HL-60/S4 (cell line): ENCODE measurements at regions not wholly inside any gene's neighbourhood (a gene's known extent, or its start where the extent isn't known, plus 50 kb on each side); places are given as distances from the start of the nearest gene placed in this dataset.

ENCODE experiments used
- in situ Hi-C: fragments of 300-500 bp; cut with MboI; formaldehyde crosslinking; loops from 2 replicates; pipeline ENCODE4 v1.14.3; 2022; ENCODE audit warnings: low sequenced_read_pairs

- in situ Hi-C loops = no loop called here
Observed at GRCh38 chr18:2254977-2255376, 316.3 kb downstream of the METTL4 start.

DNA sequence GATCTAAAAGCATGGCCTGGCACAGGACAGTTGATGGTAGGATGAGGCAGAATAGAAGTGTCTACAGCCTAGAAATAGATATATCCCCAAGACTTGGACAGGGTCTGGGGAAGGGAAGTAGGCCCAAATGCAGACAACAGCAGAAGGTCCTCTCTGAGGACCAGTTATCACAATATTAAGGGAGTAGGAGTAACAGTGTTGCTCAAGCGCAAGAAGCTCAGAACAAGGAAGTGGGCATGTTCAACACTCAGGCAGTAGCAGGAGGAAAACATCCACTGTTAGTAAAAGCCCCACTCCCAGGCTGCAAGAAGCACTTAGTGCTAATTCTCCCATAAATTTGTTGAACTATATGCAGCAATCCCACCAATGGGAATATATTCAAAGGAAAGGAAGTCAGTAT, 314.7 kb downstream of the METTL4 start:
- in situ Hi-C loops = no loop called here

DNA sequence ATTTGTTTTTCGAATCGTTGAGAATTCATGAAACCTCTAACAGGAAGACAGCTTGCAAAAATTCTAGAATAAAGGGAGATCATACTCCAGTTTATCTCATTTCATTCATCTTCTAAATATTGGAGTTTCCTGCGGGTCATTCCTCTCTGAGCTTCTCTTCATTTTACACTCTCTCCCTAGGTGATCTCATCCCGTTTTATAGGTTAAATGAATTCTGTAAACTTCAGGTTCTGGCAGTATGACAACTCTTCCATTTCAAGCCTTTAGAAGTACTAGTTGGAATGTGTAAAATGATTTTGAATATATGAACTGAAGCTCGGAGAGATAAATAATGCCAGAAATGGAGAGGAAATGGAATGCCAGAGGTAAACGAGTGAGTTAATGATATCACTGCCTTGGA, 312.4 kb downstream of the METTL4 start:
- in situ Hi-C loops = no loop called here

GRCh38 chr18:2263303-2263890, 307.9 kb downstream of the METTL4 start:
- in situ Hi-C loops = no loop called here

- in situ Hi-C loops = no loop called here
Observed at GRCh38 chr18:2274613-2275012, 296.7 kb downstream of the METTL4 start.

DNA sequence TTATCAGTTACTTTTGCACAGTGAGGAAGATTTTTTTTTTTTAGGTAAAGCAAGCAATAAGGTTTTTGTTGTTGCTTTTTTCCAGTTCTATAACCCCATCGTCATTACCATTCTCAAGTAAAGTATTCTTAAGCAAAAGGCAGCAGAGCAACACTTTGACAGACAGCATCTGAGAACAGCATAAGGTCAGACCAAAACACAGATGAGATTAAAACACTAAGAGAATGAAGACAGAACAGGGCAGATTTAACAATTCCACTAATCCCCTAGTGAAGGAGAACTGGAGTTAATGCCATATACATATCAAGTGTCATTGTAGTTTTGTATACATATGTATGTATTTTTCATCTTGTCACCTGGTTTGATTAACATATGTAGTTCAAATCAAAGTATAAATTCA, 290.2 kb downstream of the METTL4 start:
- in situ Hi-C loops = no loop called here

DNA sequence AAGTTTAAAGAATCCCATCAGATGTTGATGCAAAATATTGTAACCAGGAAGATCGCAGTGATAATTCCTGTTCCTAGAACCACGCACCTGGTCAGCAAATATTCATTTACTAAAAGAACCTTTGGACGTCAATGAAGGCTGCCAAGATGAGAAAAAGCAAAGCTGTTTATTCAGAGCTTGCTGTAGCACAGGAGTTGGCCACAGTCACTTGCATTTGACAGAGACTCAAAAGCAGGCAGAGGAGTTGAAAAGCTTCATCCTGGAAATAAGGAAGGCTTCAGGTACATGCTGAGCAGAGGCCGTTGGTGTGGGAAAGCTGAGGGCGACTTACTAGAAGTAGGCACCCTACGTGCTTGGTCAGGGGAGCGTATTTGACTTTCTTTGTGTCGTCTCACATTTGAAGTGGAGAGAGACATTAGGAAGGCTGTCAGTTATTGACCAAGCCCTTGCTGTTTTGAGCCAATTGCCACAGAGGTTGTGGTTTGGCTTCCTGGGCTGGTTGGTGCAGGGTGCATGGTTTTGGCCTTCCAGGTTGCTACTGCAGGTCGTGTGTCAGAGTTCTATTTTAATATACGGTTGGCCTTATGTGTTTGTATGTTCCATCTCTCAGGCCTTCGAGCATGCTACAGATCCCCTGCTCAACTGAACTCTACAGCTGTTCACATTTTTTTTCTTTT, 289.6 kb downstream of the METTL4 start:
- in situ Hi-C loops = no loop called here

DNA sequence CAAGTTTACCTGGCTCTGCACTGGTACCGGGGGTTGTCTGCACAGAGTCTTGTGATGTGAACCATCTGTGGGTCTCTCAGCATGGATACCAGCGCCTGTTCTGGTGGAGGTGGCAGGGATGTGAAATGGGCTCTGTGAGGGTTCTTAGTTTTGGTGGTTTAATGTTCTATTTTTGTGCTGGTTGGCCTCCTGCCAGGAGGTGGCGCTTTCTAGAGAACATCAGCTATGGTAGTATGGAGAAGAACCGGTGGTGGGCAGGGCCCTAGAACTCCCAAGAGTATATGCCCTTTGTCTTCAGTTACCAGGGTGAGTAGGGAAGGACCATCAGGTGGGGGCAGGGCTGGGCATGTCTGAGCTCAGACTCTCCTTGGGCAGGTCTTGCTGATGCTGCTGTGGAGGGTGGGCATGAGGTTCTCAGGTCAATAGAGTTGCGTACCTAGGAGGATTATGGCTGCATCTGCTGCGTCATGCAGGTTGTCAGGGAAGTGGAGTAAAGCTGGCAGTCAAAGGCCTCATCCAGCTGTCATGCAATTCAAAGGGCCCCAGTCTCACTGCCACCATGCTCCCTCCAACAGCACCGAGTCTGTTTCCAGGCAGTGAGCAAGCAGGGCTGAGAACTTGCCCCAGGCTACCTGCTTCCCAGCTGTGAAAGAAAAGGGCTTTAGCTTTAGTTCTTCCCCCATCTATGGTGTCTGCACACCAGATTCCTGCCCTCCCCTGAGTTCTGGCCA, 278.0 kb downstream of the METTL4 start:
- in situ Hi-C loops = no loop called here

DNA sequence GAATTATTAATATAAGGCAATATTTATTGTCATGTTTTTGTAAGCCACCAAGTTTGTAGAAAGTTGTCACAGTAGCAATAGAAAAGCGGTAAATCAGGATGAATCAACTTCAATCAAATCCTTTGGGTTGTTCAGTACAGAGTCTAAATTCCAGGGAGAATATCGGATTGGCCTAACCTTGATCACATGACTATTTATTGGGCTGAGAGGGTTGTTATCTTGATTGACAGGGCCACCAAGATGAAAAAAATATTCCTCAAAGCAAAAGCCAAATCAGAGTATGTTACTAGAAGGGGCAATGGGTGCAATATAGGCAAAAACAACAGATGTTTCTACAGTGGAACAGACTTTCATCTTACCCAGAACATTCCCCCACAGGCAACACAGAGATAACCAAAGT, 270.0 kb downstream of the METTL4 start:
- in situ Hi-C loops = no loop called here

DNA sequence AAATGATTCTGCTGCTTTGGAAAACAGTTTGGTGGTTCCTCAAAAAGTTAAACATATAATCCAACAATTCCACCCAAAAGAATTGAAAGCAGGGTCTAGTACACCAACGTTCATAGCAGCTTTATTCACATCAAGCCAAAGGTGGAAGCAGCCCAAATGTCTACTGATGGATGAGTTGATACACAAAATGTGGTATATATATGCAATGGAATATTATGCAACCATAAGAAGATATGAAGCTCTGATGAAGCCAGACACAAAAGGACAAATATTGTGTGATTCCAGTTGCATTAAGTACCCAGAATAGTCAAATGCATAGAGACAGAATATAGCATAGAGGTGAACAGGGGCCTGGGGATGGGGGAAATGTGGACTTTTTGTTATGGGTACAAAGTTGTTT, 269.3 kb downstream of the METTL4 start:
- in situ Hi-C loops = no loop called here

DNA sequence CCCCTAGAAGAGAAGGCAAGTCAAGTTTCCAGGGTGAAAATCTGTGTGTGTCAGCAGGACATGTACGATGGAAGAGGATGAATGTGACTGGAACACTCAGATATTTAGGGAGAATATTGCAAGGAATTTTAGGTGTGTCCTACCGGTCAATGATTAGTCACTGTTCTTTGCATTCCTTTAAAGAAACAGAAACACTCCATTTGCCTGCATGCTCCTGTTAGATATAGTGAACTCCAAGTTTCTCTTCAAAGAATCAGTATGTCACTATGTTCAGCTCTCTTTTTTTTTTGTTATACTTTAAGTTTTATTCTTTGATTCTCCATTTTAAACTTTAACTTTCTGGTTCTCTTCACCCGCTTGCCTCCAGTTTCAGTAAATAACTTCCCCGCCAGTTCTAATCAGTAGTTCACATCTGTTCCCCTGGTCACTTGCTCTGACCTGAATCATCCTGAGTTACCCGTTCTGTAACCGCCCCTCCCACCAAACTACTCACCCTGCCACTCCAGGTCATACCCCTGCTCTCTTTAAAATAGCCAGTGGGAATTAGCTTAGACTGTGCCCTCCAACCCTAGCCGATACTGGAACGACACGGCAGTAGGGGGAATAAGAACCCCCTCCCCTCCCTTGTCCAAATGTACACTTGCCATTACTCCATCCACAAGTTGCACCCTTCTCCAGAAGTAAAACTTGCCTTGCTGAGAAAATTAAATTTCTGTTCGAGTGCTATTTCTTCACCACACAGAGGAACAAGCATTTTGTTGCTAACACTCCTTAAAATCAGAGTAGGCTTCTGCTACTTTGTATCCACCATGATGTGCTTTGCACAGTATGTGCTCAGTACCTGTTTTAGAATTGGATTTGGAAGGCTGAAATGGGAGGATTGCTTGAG, 268.4 kb downstream of the METTL4 start:
- in situ Hi-C loops = no loop called here

DNA sequence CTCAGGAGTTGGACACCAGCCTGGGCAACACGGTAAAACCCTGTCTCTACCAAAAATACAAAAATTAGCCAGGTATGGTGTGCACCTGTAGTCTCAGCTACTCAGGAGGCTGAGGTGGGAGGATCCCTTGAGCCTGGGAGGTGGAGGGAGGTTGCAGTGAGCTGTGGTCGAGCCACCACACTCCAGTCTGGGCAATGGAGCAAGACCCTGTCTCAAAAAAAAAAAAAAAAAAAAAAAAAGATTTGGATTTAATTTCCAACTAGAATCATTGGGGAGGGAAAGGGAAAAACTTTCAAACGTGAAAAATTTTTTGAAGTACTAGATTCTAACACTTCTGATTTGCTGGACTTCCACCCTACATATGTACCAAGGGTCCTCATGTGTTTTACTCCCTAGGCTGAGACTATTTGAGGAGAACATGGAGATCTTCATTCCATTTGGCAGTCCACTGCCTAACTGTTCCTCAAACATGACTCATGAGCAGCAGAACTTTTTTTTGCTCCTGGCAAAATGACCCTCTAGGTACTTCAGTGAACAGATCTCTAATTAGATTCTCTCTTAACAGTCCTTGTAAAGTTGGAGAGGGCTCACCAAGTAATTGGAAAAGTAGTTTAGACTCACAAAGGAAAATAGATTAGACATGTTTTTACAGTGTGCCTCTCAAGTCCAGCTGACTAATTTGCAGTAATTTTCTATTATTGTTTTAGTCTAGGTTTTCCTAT, 267.6 kb downstream of the METTL4 start:
- in situ Hi-C loops = no loop called here

DNA sequence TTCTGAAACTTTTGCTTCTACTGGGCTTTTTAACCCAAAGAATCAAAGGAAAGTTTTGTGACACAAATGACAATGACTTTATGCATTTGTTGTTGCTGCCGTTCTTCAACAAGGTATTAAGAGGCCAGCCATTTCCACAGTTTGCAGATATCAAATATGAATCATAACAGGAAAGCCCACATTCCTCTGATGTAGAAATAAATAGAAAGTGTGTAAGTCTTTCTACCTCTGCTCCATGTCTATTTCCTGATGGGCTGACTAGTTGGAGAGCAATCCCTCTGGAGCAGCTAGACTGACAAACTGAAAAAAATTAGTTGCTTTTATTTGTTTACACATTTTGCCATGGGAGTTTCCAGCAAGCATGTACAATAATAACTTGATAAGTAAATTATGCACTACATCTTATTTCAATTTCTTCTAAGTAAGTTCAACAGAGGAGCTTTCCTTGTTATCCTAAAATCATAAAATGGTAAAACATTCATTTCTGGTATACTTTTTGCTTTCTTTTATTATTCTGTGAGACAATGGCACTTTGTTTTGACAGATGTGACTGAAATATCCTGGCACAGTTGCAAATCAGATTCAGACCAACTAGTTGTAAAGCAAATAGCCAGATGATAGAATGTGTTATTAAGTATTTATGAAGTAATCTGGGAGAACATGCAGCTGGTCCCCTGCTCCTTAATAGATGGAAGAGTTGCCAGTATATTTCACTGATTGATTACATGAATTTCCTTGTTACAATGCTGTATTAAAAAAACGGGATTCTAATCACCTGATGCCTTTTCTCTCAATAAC, 266.7 kb downstream of the METTL4 start:
- in situ Hi-C loops = no loop called here

- in situ Hi-C loops = no loop called here
Observed at GRCh38 chr18:2306606-2307005, 264.7 kb downstream of the METTL4 start.

DNA sequence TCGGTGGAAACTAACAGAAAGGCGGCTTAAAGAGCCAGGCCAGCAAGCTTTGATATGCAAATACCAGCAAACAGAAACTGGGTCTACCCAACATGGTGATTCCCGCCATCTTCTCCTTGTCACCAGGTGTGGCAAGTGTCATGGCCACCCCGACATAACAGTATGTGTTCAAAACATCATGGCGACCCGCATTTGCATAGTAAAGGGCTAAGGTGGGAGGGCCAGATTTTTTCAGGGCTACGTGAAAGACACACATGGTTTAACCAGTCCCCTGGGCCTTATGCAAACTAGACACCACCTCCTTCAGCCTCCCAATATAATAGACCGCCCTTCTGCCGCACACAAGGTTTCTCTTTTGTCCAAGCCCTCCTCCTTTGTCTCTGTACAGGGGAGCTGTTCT, 260.4 kb downstream of the METTL4 start:
- in situ Hi-C loops = no loop called here

DNA sequence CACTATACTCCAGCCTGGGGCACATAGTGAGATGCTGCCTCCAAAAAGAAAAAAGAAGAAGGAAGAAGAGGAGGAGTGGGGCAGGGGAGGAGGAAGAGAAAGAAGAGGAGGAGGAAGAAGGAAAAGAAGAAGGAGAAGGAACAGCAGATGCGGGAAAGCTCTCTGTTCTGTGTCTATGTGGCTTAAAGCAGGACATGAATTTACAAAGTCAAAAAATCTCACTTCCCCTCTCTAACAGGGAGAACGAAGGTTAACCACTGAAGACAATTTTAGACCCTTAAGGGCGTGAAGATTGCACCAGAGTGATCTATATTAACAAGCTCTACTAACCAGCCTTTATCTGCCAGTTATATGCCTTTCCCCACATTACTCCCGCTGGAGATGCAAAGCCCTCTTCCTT, 258.9 kb downstream of the METTL4 start:
- in situ Hi-C loops = no loop called here

- in situ Hi-C loops = no loop called here
Observed at GRCh38 chr18:2313332-2313731, 258.0 kb downstream of the METTL4 start.

GRCh38 chr18:2316082-2316750, 255.1 kb downstream of the METTL4 start:
- in situ Hi-C loops = no loop called here
